Lung microvascular endothelial cell (primary cell): ENCODE measurements at regions not wholly inside any gene's neighbourhood (a gene's known extent, or its start where the extent isn't known, plus 50 kb on each side); places are given as distances from the start of the nearest gene placed in this dataset.

Experiments
- DNase-seq, 2 donors: peaks; one replicate each; pipeline versions ENCODE4 v3.0.0 to v3.0.0-alpha.2; 2010; ENCODE audit warnings: low read depth in 2 of 2

- DNase-seq: no peak
These were observed 262.0 kb upstream of the ZWINT start for GRCh38 chr10:56623064-56623463.

GRCh38 chr10:56622335-56622973, 261.4 kb upstream of the ZWINT start:
- no peak for DNase-seq

- DNase-seq: no peak
These were observed 245.1 kb upstream of the ZWINT start for GRCh38 chr10:56606202-56606601.

- DNase-seq: peak in 1 of 2 donors; percentile 0
These were observed 244.0 kb upstream of the ZWINT start for GRCh38 chr10:56605051-56605450.

- DNase-seq: no peak
These were observed 243.6 kb upstream of the ZWINT start for GRCh38 chr10:56604624-56605023.

GRCh38 chr10:56599201-56599600, 238.1 kb upstream of the ZWINT start:
- DNase-seq: no peak

- DNase-seq: no peak
These were observed 235.2 kb upstream of the ZWINT start for GRCh38 chr10:56596257-56596656.

- DNase-seq: no peak
These were observed 232.1 kb upstream of the ZWINT start for GRCh38 chr10:56593120-56593519.

GRCh38 chr10:56586461-56586891, 225.4 kb upstream of the ZWINT start:
- DNase-seq: no peak

- no peak for DNase-seq
These were observed 224.6 kb upstream of the ZWINT start for GRCh38 chr10:56585447-56586171.

- DNase-seq: no peak
These were observed 222.3 kb upstream of the ZWINT start for GRCh38 chr10:56583316-56583715.

GRCh38 chr10:56567580-56567979, 206.5 kb upstream of the ZWINT start:
- no peak for DNase-seq

GRCh38 chr10:56561336-56561735, 200.3 kb upstream of the ZWINT start:
- no peak for DNase-seq

- no peak for DNase-seq
These were observed 190.0 kb upstream of the ZWINT start for GRCh38 chr10:56551037-56551436.

- no peak for DNase-seq
These were observed 186.1 kb upstream of the ZWINT start for GRCh38 chr10:56547163-56547562.

GRCh38 chr10:56537984-56538383, 176.9 kb upstream of the ZWINT start:
- DNase-seq: peak in 1 of 2 donors; percentile 19

GRCh38 chr10:56522166-56522565, 161.1 kb upstream of the ZWINT start:
- DNase-seq: no peak

GRCh38 chr10:56508562-56508961, 147.5 kb upstream of the ZWINT start:
- DNase-seq: no peak

GRCh38 chr10:56507033-56507432, 146.0 kb upstream of the ZWINT start:
- DNase-seq: no peak

- no peak for DNase-seq
These were observed 144.5 kb upstream of the ZWINT start for GRCh38 chr10:56505555-56505954.

GRCh38 chr10:56496186-56496486, 135.1 kb upstream of the ZWINT start:
- no peak for DNase-seq

GRCh38 chr10:56487746-56488145, 126.7 kb upstream of the ZWINT start:
- DNase-seq: no peak

GRCh38 chr10:56481521-56482091, 120.5 kb upstream of the ZWINT start:
- DNase-seq: no peak
